ENCODE measurements at regions not wholly inside any gene's neighbourhood (a gene's known extent, or its start where the extent isn't known, plus 50 kb on each side); places are given as distances from the start of the nearest gene placed in this dataset.
"Not testable (repeated sequence)": the region's sequence is repeated elsewhere in the genome, so short reads cannot be mapped to it uniquely, and the experiment has no call there.

- TF ChIP-seq CTCF (IDR thresholded peaks at IDR 0.05), result no peak
- Mint-ChIP-seq H3K36me3 (ENCODE audit: unreplicated experiment) (no peaks in the 10 kb centered on the region), H3K4me1 (ENCODE audit: unreplicated experiment) (no peaks in the 10 kb centered on the region), H3K9me3 (ENCODE audit: unreplicated experiment) (peaks cover 12% of the 10 kb centered on the region), H3K27me3 (ENCODE audit: unreplicated experiment) (peaks cover 46% of the 10 kb centered on the region), H3K4me3 (ENCODE audit: unreplicated experiment) (no peak overlapping the region), H3K27ac (ENCODE audit: unreplicated experiment) (no peak overlapping the region)
- DNase-seq (ENCODE audit: extremely low spot score, unreplicated experiment), result no peak
Measured at GRCh38 chr10:125243532-125244253, 83.3 kb upstream of the CTBP2 start.

GRCh38 chr10:125238682-125239081 lies 78.3 kb upstream of the CTBP2 start:
- Mint-ChIP-seq H3K36me3 (ENCODE audit: unreplicated experiment) (no peaks in the 10 kb centered on the region), H3K9me3 (ENCODE audit: unreplicated experiment) (peaks cover 24% of the 10 kb centered on the region), H3K4me3 (ENCODE audit: unreplicated experiment) (no peak overlapping the region), H3K4me1 (ENCODE audit: unreplicated experiment) (no peaks in the 10 kb centered on the region), H3K27me3 (ENCODE audit: unreplicated experiment) (peaks cover 14% of the 10 kb centered on the region), H3K27ac (ENCODE audit: unreplicated experiment) (no peak overlapping the region)
- DNase-seq (ENCODE audit: extremely low spot score, unreplicated experiment), result no peak
- TF ChIP-seq CTCF (IDR thresholded peaks at IDR 0.05), result no peak

GRCh38 chr10:125236091-125236490 lies 75.7 kb upstream of the CTBP2 start:
- H3K4me3 Mint-ChIP-seq (ENCODE audit: unreplicated experiment), result no peak overlapping the region

GRCh38 chr10:125235093-125236069 lies 75.0 kb upstream of the CTBP2 start:
- Mint-ChIP-seq H3K9me3 (ENCODE audit: unreplicated experiment) (peaks cover 24% of the 10 kb centered on the region), H3K4me1 (ENCODE audit: unreplicated experiment) (peaks cover 16% of the 10 kb centered on the region), H3K4me3 (ENCODE audit: unreplicated experiment) (no peak overlapping the region), H3K36me3 (ENCODE audit: unreplicated experiment) (no peaks in the 10 kb centered on the region), H3K27me3 (ENCODE audit: unreplicated experiment) (peaks cover 2% of the 10 kb centered on the region), H3K27ac (ENCODE audit: unreplicated experiment) (no peak overlapping the region)
- TF ChIP-seq CTCF (IDR thresholded peaks at IDR 0.05), result no peak
- peak; percentile 30 for DNase-seq (ENCODE audit: extremely low spot score, unreplicated experiment)

More at GRCh38 chr10:125236091-125236490, 75.7 kb upstream of the CTBP2 start:
- H3K27ac Mint-ChIP-seq (ENCODE audit: unreplicated experiment), result no peak overlapping the region
- peaks cover 2% of the 10 kb centered on the region for H3K27me3 Mint-ChIP-seq (ENCODE audit: unreplicated experiment)
- H3K4me1 Mint-ChIP-seq (ENCODE audit: unreplicated experiment), result peaks cover 12% of the 10 kb centered on the region
- no peaks in the 10 kb centered on the region for H3K36me3 Mint-ChIP-seq (ENCODE audit: unreplicated experiment)
- no peak for DNase-seq (ENCODE audit: extremely low spot score, unreplicated experiment)
- H3K9me3 Mint-ChIP-seq (ENCODE audit: unreplicated experiment), result peaks cover 24% of the 10 kb centered on the region
- TF ChIP-seq CTCF (IDR thresholded peaks at IDR 0.05), result no peak

GRCh38 chr10:125234576-125234975 lies 74.2 kb upstream of the CTBP2 start:
- not testable (repeated sequence) for H3K36me3 Mint-ChIP-seq (ENCODE audit: unreplicated experiment); DNase-seq (ENCODE audit: extremely low spot score, unreplicated experiment); H3K27me3 Mint-ChIP-seq (ENCODE audit: unreplicated experiment); H3K27ac Mint-ChIP-seq (ENCODE audit: unreplicated experiment); H3K4me3 Mint-ChIP-seq (ENCODE audit: unreplicated experiment)
- Mint-ChIP-seq H3K9me3 (ENCODE audit: unreplicated experiment) (peaks cover 21% of the 10 kb centered on the region), H3K4me1 (ENCODE audit: unreplicated experiment) (peaks cover 19% of the 10 kb centered on the region)
